Esophagus squamous epithelium (tissue), 5 donors: ENCODE measurements at regions not wholly inside any gene's neighbourhood (a gene's known extent, or its start where the extent isn't known, plus 50 kb on each side); places are given as distances from the start of the nearest gene placed in this dataset.

Experiments used
- DNase-seq: peaks from one replicate; lab custom pipeline; 2025; lab: John Stamatoyannopoulos, UW
- H3K27ac ChIP-seq, 4 donors: fragments of 200-600 bp; sonication (generic); one replicate each; pipeline ENCODE4 v1.5.1; 2016 to 2019; ENCODE audit warnings: mild to moderate bottlenecking in 1 of 4
- H3K27me3 ChIP-seq, 4 donors: fragments of 200-600 bp; sonication (generic); 1 replicate in 3 of 4; 2 replicates in 1 of 4; pipeline versions ENCODE4 v1.5.1 to v1.6.0; 2017 to 2021; ENCODE audit warnings: antibody characterized with exemption in 1 of 4
- H3K36me3 ChIP-seq, 3 donors: fragments of 200-600 bp; sonication (generic); one replicate each; pipeline ENCODE4 v1.5.1; 2016 to 2019
- H3K4me1 ChIP-seq, 3 donors: fragments of 200-600 bp; sonication (generic); one replicate each; pipeline ENCODE4 v1.5.1; 2017 to 2019
- H3K4me3 ChIP-seq, 4 donors: fragments of 200-600 bp; sonication (generic); 1 replicate in 3 of 4; 2 replicates in 1 of 4; pipeline ENCODE4 v1.5.1; 2016 to 2019; ENCODE audit warnings: mild to moderate bottlenecking in 2 of 4, moderate library complexity in 1 of 4
- H3K9me3 ChIP-seq, 3 donors: fragments of 200-600 bp; sonication (generic); one replicate each; pipeline ENCODE4 v1.5.1; 2016 to 2019
- POLR2A ChIP-seq, 4 donors: fragments of 450-650 bp; IDR thresholded peaks; one replicate each; pipeline ENCODE4 v1.6.1; 2017; ENCODE audit warnings: antibody characterized with exemption in 4 of 4, mild to moderate bottlenecking in 4 of 4, moderate library complexity in 3 of 4
- WGBS, 2 donors: methylation state at CpG; one replicate each; pipeline ENCODE4 v1.1.5; 2018; 5-methylcytosine and 5-hydroxymethylcytosine counted together
- intact Hi-C: fragments of 100-400 bp; cut with DNase I; formaldehyde crosslinking; loops from one replicate; pipeline ENCODE4 v1.15.0; 2022
- TF ChIP-seq, protein P1 (sequence below), 6 experiments: fragments of 450-650 bp in 4 of 6; fragments of 200-600 bp in 2 of 6; sonication (generic) in 2 of 6; IDR thresholded peaks; one replicate each; pipeline ENCODE4 v1.5.1; 2016 to 2019; ENCODE audit warnings: antibody characterized with exemption in 6 of 6, mild to moderate bottlenecking in 4 of 6, moderate library complexity in 4 of 6
- donor health status: DM: yes; HTN: yes; CAD: no.

DNA sequence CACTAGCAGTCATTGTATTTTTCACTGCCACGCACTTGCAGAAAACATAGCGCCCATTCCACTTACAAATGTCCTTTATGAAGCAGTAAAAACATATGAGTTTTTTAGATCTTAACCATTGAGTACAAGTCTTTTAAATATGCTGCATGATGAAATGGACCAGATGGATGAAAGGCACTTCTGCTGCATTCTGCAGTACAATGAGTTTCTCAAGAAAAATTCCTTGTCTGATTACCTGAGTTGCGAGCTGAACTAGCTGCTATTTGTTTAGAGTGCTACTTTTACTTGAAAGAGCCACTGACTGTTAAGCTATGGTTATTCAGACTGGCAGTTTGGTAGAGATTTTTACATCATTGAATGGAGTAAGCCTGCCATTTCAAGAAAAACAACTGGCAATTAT is 825.5 kb upstream of the ACVR2A start:
- 78 to 86% methylated on average over 3 of the region's 3 CpGs for WGBS, 2 donors
- Histone ChIP-seq H3K27ac (no peak overlapping the region), H3K9me3 (peaks cover 0 to 11% (median 8%) of the 10 kb centered on the region in 3 donors), H3K4me3 (no peak overlapping the region), H3K36me3 (no peaks in the 10 kb centered on the region), H3K4me1 (no peaks in the 10 kb centered on the region), H3K27me3 (no peaks in the 10 kb centered on the region)
- intact Hi-C loops, result no loop called here
- no peak for DNase-seq
- TF ChIP-seq, protein P1, sequence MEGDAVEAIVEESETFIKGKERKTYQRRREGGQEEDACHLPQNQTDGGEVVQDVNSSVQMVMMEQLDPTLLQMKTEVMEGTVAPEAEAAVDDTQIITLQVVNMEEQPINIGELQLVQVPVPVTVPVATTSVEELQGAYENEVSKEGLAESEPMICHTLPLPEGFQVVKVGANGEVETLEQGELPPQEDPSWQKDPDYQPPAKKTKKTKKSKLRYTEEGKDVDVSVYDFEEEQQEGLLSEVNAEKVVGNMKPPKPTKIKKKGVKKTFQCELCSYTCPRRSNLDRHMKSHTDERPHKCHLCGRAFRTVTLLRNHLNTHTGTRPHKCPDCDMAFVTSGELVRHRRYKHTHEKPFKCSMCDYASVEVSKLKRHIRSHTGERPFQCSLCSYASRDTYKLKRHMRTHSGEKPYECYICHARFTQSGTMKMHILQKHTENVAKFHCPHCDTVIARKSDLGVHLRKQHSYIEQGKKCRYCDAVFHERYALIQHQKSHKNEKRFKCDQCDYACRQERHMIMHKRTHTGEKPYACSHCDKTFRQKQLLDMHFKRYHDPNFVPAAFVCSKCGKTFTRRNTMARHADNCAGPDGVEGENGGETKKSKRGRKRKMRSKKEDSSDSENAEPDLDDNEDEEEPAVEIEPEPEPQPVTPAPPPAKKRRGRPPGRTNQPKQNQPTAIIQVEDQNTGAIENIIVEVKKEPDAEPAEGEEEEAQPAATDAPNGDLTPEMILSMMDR (IDR thresholded peaks at IDR 0.05), result no peak
- TF ChIP-seq POLR2A (IDR thresholded peaks at IDR 0.05), result no peak

DNA sequence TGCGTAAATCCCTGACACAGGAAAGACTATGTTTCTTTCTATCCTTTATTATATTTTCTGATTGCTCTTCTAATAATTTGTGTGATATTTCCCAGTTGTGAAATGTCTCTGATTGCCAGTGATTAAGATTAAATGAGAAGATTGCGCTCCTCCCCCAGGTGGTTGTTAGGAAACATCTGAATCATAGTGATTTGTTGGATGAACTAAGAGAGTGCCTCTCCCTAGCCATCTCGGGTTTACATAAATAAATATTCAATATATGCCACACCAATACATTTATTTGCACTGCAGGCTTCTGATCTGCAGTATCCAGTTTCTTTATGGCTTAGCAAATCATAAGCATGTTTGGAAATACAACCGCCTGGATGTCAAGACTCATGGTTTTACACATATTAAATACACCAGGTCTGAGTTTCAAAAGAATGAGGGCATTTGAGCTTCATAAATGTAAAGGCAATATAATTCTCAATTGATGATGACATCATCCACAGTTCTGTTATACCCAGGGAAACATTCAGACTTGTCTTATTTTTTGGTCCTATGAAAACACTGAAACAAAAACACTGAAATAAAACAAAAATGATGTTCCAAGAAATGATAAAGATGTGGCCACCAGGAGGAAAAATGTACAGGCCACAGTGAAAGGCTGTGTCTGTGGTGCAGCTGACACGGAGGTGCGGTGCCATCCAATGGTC is 826.7 kb upstream of the ACVR2A start:
- H3K36me3 ChIP-seq, result no peaks in the 10 kb centered on the region
- H3K27me3 ChIP-seq, result no peaks in the 10 kb centered on the region
- H3K27ac ChIP-seq, result no peak overlapping the region
- 83 to 87% methylated on average over 6 of the region's 6 CpGs for whole genome bisulfite sequencing, 2 donors
- intact Hi-C loops, result no loop called here
- peaks cover 0 to 8% (median 6%) of the 10 kb centered on the region in 3 donors for H3K9me3 ChIP-seq
- DNase-seq, result no peak
- H3K4me3 ChIP-seq, result no peak overlapping the region
- TF ChIP-seq, protein P1 (IDR thresholded peaks at IDR 0.05), result no peak
- TF ChIP-seq POLR2A (IDR thresholded peaks at IDR 0.05), result no peak
- H3K4me1 ChIP-seq, result no peaks in the 10 kb centered on the region

DNA sequence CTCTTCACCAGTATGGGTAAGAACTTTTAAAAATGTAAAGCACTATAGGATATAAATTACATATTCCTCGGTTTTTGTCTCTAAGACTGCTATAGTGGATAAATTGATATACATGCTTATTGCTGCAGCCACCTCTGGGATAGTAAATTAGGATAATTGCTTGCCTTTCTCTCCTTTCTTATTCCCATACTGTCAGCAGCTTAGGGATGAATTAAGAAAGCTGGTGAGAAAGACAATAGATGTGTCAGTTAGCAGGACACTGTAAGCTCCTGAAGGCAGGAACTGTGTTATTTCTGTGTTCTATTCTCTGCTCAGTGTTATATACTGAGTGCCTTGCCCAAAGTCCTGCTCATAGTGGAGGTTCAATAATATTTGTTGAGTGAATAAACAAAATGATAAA is 828.6 kb upstream of the ACVR2A start:
- TF ChIP-seq, protein P1 (IDR thresholded peaks at IDR 0.05), result no peak
- no peak for TF ChIP-seq POLR2A (IDR thresholded peaks at IDR 0.05)
- Histone ChIP-seq H3K36me3 (no peaks in the 10 kb centered on the region), H3K27ac (no peak overlapping the region), H3K27me3 (no peaks in the 10 kb centered on the region), H3K4me3 (no peak overlapping the region), H3K4me1 (no peaks in the 10 kb centered on the region), H3K9me3 (no peaks in the 10 kb centered on the region)
- DNase-seq, result no peak
- WGBS, 2 donors, result 56 to 82% methylated on average over 1 of the region's 1 CpG
- intact Hi-C loops, result no loop called here

DNA sequence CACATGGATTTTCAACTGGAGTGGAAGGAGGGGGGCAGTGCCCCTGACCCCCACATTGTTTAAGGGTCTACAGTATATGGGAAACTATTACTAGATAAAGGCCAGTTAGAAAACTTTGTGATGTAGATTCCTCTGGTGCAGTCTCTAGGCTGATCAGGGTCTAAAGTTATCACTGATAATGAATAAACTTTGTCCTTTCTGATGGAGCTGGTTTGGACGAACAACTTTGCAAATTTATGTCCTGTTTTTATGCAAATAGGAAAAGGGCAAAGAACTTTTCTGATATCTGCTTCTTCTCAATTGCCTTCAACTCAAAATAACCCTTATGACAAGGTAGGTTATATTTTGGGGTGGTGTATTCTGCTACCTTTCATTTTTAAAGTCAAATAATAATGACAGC is 829.2 kb upstream of the ACVR2A start:
- H3K4me1 ChIP-seq, result no peaks in the 10 kb centered on the region
- H3K9me3 ChIP-seq, result no peaks in the 10 kb centered on the region
- H3K36me3 ChIP-seq, result no peaks in the 10 kb centered on the region
- no peak overlapping the region for H3K4me3 ChIP-seq
- H3K27ac ChIP-seq, result no peak overlapping the region
- H3K27me3 ChIP-seq, result no peaks in the 10 kb centered on the region
- TF ChIP-seq, protein P1 (IDR thresholded peaks at IDR 0.05), result no peak
- no peak for TF ChIP-seq POLR2A (IDR thresholded peaks at IDR 0.05)
- no peak for DNase-seq
- WGBS, 2 donors, result 83 to 86% methylated on average over 1 of the region's 1 CpG
- intact Hi-C loops, result no loop called here

DNA sequence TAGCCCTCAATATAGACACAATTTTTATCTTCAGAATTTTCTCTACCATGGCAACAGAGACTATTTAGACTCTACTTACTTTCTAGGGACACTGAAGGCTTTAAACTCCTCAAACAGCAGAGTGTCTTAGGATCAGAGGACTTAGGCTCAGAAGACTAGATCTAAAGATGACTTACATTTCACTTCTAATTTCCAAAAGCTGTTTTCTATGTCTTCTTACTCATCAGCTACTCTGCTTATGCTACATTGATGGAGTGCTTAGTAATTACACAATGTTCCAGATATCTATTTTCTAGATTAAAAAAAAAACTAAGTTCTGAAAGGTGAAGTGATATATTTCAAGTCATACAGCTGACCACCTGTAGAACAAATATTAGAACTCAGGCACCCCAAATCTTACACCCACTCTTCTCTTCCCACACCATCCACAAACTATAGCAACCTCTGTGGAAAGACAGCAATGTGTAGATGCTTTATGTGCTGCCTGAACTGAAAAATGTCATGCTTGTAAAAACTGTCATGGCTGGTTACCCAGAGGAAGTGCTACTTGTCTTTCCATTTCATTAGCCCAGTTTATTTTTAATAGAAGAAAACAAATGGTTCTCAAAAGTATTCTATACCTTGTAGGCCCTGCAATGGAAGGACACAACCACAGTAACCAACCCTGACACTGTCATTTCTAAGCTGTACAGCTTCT is 831.0 kb upstream of the ACVR2A start:
- H3K27ac ChIP-seq, result no peak overlapping the region
- H3K9me3 ChIP-seq, result no peaks in the 10 kb centered on the region
- TF ChIP-seq POLR2A (IDR thresholded peaks at IDR 0.05), result no peak
- TF ChIP-seq, protein P1 (IDR thresholded peaks at IDR 0.05), result no peak
- no peak for DNase-seq
- no peaks in the 10 kb centered on the region for H3K36me3 ChIP-seq
- no peak overlapping the region for H3K4me3 ChIP-seq
- no peaks in the 10 kb centered on the region for H3K27me3 ChIP-seq
- no peaks in the 10 kb centered on the region for H3K4me1 ChIP-seq
- intact Hi-C loops, result no loop called here
